ENCODE measurements at regions not wholly inside any gene's neighbourhood (a gene's known extent, or its start where the extent isn't known, plus 50 kb on each side); places are given as distances from the start of the nearest gene placed in this dataset.

GRCh38 chr18:30415903-30416302 lies 626.6 kb downstream of the DSC3 start:
- Histone ChIP-seq H3K4me3 (replicated peaks in 1 of 3; ENCODE audit: insufficient read depth in 1 of 3, low read depth in 2 of 3, low read length in 3 of 3) (no peak overlapping the region), H3K4me1 (ENCODE audit: insufficient read depth, low read length) (no peaks in the 10 kb centered on the region), H3K27ac (ENCODE audit: extremely low read length, insufficient read depth, low read length) (no peak overlapping the region), H2AFZ (ENCODE audit: low read length) (no peak overlapping the region), H3K9me3 (ENCODE audit: low read length) (no peaks in the 10 kb centered on the region), H4K20me1 (ENCODE audit: insufficient read depth, low read length) (no peaks in the 10 kb centered on the region), H3K79me2 (ENCODE audit: insufficient read depth, low read length) (no peaks in the 10 kb centered on the region), H3K36me3 (replicated peaks in 1 of 2; ENCODE audit: control insufficient read depth in 1 of 2, insufficient read depth in 2 of 2, low read length in 2 of 2) (no peaks in the 10 kb centered on the region), H3K9ac (ENCODE audit: insufficient read depth, low read depth, low read length) (no peak overlapping the region), H3K27me3 (ENCODE audit: control insufficient read depth in 1 of 2, insufficient read depth in 2 of 2, low read length in 2 of 2) (no peaks in the 10 kb centered on the region), H3K4me2 (ENCODE audit: low read depth, low read length) (no peak overlapping the region)
- CTCF ChIA-PET (ENCODE audit: low intra/inter-chr PET ratio, low total read pairs), result no interaction called here
- intact Hi-C loops (cut with micrococcal nuclease; ENCODE audit: unreplicated experiment) (no loop called here), in situ Hi-C loops (cut with HindIII; ENCODE audit: extremely low pct_ligation_motif_present, low pct_unique_long_range_greater_than_20kb) (no loop called here)
- POLR2A ChIA-PET, result no interaction called here
- no peak for ATAC-seq
- WGBS (ENCODE audit: low lambda C conversion rate), result 0% methylated on average over 2 of the region's 2 CpGs
- BruUV-seq (replicated peaks), result no TSS peak
- no peak for FAIRE-seq
- DNase-seq (ENCODE audit: low spot score), result no peak
- TF ChIP-seq NFYC (CRISPR knock-in tag; IDR thresholded peaks at IDR 0.05) (no peak), ZUFSP (CRISPR knock-in tag; IDR thresholded peaks at IDR 0.05; ENCODE audit: borderline replicate concordance) (no peak), GLI4 (CRISPR knock-in tag; IDR thresholded peaks at IDR 0.05; ENCODE audit: borderline replicate concordance) (no peak), ZBTB3 (CRISPR knock-in tag; IDR thresholded peaks at IDR 0.05; ENCODE audit: borderline replicate concordance, low read depth) (no peak), SMAD9 (CRISPR knock-in tag; IDR thresholded peaks at IDR 0.05) (no peak), ZMYM4 (CRISPR knock-in tag; IDR thresholded peaks at IDR 0.05) (no peak), SSRP1 (CRISPR knock-in tag; IDR thresholded peaks at IDR 0.05) (no peak), MAX (IDR thresholded peaks at IDR 0.05) (no peak), DBP (CRISPR knock-in tag; IDR thresholded peaks at IDR 0.05; ENCODE audit: not compliant biosample characterization) (no peak), NBN (conservative IDR thresholded peaks at IDR 0.05) (no peak), SKI (IDR thresholded peaks at IDR 0.05; ENCODE audit: partially characterized antibody) (no peak), HNRNPK (IDR thresholded peaks at IDR 0.05; ENCODE audit: low read depth, low read length, poor library complexity, severe bottlenecking) (no peak), NR3C1 (CRISPR knock-in tag; IDR thresholded peaks at IDR 0.05) (no peak), ZSCAN5A (CRISPR knock-in tag; IDR thresholded peaks at IDR 0.05; ENCODE audit: borderline replicate concordance) (no peak), ZNF878 (CRISPR knock-in tag; IDR thresholded peaks at IDR 0.05) (no peak), MLXIP (CRISPR knock-in tag; IDR thresholded peaks at IDR 0.05; ENCODE audit: borderline replicate concordance) (no peak), ZSCAN25 (CRISPR knock-in tag; IDR thresholded peaks at IDR 0.05) (no peak)
